ENCODE measurements at regions not wholly inside any gene's neighbourhood (a gene's known extent, or its start where the extent isn't known, plus 50 kb on each side); places are given as distances from the start of the nearest gene placed in this dataset.

DNA sequence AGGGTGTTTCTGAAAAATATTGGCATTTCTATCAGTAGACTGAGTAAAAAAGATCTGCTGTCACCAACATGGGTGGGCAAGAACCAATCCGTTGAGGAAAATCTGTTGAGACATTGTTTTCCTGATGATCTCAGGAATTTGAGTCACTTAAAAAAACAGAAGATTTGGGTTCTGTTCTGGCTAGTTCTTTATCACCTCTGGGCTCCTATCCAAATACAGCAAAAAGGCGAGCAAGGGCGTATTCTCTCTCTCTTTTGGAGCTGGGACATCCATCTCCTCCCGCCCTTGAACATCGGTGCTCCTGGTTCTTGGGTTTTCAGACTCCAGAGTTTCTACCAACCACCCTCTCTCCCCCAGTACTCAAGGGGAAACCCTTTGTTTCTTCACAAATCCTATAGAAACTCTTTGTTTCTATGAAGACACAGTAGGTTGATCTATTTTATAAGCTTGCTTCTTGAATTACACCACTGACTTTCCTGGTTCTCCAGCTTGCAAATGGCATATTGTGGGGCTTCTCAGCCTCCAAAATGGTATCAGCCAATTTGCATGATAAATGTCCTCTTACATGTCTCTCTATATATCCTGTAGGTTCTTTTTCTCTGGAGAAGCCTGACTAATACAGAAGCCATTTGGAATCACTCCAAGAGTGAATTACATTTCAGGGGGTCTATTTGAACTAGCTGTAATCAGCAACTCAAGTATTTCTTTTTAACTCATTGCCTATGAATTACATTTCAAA is 263.9 kb upstream of the TMTC1 start:
- no peaks in the 10 kb centered on the region for H3K4me1 ChIP-seq (ENCODE audit: control insufficient read depth in 4 of 4, insufficient read depth in 4 of 4, low read length in 3 of 4)
- H3K4me3 ChIP-seq (ENCODE audit: low read depth in 1 of 3, low read length in 3 of 3), result no peak overlapping the region
- H3K27me3 ChIP-seq (ENCODE audit: control insufficient read depth in 4 of 4, insufficient read depth in 4 of 4, low read length in 3 of 4), result no peaks in the 10 kb centered on the region
- H3K27ac ChIP-seq (ENCODE audit: low read depth in 1 of 2, low read length in 2 of 2), result no peak overlapping the region
- no peak overlapping the region for H3K9ac ChIP-seq (ENCODE audit: low read depth in 1 of 2, low read length in 2 of 2)
- 79% methylated on average over 5 of the region's 5 CpGs for WGBS
- no peak for DNase-seq (ENCODE audit: low spot score)
- H3K36me3 ChIP-seq (ENCODE audit: control insufficient read depth in 4 of 4, insufficient read depth in 3 of 4, low read depth in 1 of 4, low read length in 3 of 4), result no peaks in the 10 kb centered on the region
- H3K9me3 ChIP-seq (ENCODE audit: control insufficient read depth in 4 of 4, low read length in 3 of 4), result no peaks in the 10 kb centered on the region
- TF ChIP-seq JUND (IDR thresholded peaks at IDR 0.05), result no peak
- no peak for TF ChIP-seq YY1 (IDR thresholded peaks at IDR 0.05)
- no peak for TF ChIP-seq SP1 (IDR thresholded peaks at IDR 0.05)
- TF ChIP-seq, protein P1, sequence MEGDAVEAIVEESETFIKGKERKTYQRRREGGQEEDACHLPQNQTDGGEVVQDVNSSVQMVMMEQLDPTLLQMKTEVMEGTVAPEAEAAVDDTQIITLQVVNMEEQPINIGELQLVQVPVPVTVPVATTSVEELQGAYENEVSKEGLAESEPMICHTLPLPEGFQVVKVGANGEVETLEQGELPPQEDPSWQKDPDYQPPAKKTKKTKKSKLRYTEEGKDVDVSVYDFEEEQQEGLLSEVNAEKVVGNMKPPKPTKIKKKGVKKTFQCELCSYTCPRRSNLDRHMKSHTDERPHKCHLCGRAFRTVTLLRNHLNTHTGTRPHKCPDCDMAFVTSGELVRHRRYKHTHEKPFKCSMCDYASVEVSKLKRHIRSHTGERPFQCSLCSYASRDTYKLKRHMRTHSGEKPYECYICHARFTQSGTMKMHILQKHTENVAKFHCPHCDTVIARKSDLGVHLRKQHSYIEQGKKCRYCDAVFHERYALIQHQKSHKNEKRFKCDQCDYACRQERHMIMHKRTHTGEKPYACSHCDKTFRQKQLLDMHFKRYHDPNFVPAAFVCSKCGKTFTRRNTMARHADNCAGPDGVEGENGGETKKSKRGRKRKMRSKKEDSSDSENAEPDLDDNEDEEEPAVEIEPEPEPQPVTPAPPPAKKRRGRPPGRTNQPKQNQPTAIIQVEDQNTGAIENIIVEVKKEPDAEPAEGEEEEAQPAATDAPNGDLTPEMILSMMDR (IDR thresholded peaks at IDR 0.05; ENCODE audit: low read depth, low read length, missing input control), result no peak
- TF ChIP-seq, protein P2, sequence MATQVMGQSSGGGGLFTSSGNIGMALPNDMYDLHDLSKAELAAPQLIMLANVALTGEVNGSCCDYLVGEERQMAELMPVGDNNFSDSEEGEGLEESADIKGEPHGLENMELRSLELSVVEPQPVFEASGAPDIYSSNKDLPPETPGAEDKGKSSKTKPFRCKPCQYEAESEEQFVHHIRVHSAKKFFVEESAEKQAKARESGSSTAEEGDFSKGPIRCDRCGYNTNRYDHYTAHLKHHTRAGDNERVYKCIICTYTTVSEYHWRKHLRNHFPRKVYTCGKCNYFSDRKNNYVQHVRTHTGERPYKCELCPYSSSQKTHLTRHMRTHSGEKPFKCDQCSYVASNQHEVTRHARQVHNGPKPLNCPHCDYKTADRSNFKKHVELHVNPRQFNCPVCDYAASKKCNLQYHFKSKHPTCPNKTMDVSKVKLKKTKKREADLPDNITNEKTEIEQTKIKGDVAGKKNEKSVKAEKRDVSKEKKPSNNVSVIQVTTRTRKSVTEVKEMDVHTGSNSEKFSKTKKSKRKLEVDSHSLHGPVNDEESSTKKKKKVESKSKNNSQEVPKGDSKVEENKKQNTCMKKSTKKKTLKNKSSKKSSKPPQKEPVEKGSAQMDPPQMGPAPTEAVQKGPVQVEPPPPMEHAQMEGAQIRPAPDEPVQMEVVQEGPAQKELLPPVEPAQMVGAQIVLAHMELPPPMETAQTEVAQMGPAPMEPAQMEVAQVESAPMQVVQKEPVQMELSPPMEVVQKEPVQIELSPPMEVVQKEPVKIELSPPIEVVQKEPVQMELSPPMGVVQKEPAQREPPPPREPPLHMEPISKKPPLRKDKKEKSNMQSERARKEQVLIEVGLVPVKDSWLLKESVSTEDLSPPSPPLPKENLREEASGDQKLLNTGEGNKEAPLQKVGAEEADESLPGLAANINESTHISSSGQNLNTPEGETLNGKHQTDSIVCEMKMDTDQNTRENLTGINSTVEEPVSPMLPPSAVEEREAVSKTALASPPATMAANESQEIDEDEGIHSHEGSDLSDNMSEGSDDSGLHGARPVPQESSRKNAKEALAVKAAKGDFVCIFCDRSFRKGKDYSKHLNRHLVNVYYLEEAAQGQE (IDR thresholded peaks at IDR 0.05), result no peak
- no peak for TF ChIP-seq RXRA (IDR thresholded peaks at IDR 0.05)
- no peak for TF ChIP-seq FOXA1 (IDR thresholded peaks at IDR 0.05)
- no peak for TF ChIP-seq TAF1 (conservative IDR thresholded peaks at IDR 0.05)
- TF ChIP-seq, protein P3, sequence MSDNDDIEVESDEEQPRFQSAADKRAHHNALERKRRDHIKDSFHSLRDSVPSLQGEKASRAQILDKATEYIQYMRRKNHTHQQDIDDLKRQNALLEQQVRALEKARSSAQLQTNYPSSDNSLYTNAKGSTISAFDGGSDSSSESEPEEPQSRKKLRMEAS (IDR thresholded peaks at IDR 0.05), result no peak
- TF ChIP-seq FOXA2 (IDR thresholded peaks at IDR 0.05), result no peak
- TF ChIP-seq HNF4G (IDR thresholded peaks at IDR 0.05), result no peak
- TF ChIP-seq, protein P4, sequence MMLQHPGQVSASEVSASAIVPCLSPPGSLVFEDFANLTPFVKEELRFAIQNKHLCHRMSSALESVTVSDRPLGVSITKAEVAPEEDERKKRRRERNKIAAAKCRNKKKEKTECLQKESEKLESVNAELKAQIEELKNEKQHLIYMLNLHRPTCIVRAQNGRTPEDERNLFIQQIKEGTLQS (IDR thresholded peaks at IDR 0.05), result no peak
- no peak for TF ChIP-seq EGR1 (IDR thresholded peaks at IDR 0.05; ENCODE audit: low read depth in 2 of 2)
- TF ChIP-seq GABPA (IDR thresholded peaks at IDR 0.05 in 1 of 2, conservative IDR thresholded peaks at IDR 0.05 in 1 of 2), result no peak
- no peak for TF ChIP-seq NR2F2 (IDR thresholded peaks at IDR 0.05)
- TF ChIP-seq RAD21 (IDR thresholded peaks at IDR 0.05), result no peak

DNA sequence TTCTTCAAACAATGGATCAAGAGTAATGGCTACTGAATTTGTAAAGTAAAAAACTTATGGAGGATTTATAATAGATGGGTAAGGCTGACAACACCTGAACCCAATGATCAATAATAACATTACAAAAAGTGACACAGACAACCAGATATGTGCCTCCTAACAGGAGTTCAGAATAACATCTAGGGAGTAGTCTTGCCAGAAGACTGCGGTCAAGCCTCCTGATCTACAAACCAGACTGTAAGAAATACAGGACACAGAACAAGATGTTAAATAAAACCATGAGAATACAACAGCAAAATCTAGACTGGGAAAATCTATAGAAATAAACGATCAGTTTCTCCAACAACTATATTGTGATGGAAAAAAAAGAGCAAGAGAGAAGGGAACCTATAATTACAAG is 262.6 kb upstream of the TMTC1 start:
- H3K36me3 ChIP-seq (ENCODE audit: control insufficient read depth in 4 of 4, insufficient read depth in 3 of 4, low read depth in 1 of 4, low read length in 3 of 4), result no peaks in the 10 kb centered on the region
- WGBS, result 65% methylated on average over 2 of the region's 2 CpGs
- no peaks in the 10 kb centered on the region for H3K27me3 ChIP-seq (ENCODE audit: control insufficient read depth in 4 of 4, insufficient read depth in 4 of 4, low read length in 3 of 4)
- no peak overlapping the region for H3K9ac ChIP-seq (ENCODE audit: low read depth in 1 of 2, low read length in 2 of 2)
- DNase-seq (ENCODE audit: low spot score), result no peak
- no peak overlapping the region for H3K27ac ChIP-seq (ENCODE audit: low read depth in 1 of 2, low read length in 2 of 2)
- no peaks in the 10 kb centered on the region for H3K4me1 ChIP-seq (ENCODE audit: control insufficient read depth in 4 of 4, insufficient read depth in 4 of 4, low read length in 3 of 4)
- no peak overlapping the region for H3K4me3 ChIP-seq (ENCODE audit: low read depth in 1 of 3, low read length in 3 of 3)
- no peaks in the 10 kb centered on the region for H3K9me3 ChIP-seq (ENCODE audit: control insufficient read depth in 4 of 4, low read length in 3 of 4)
- TF ChIP-seq NR2F2 (IDR thresholded peaks at IDR 0.05) (no peak), SP1 (IDR thresholded peaks at IDR 0.05) (no peak), GABPA (IDR thresholded peaks at IDR 0.05 in 1 of 2, conservative IDR thresholded peaks at IDR 0.05 in 1 of 2) (no peak), YY1 (IDR thresholded peaks at IDR 0.05) (no peak), FOXA1 (IDR thresholded peaks at IDR 0.05) (no peak), JUND (IDR thresholded peaks at IDR 0.05) (no peak), FOXA2 (IDR thresholded peaks at IDR 0.05) (no peak)
- TF ChIP-seq, protein P1 (IDR thresholded peaks at IDR 0.05; ENCODE audit: low read depth, low read length, missing input control), result no peak
- TF ChIP-seq, protein P2 (IDR thresholded peaks at IDR 0.05), result no peak
- TF ChIP-seq, protein P5, sequence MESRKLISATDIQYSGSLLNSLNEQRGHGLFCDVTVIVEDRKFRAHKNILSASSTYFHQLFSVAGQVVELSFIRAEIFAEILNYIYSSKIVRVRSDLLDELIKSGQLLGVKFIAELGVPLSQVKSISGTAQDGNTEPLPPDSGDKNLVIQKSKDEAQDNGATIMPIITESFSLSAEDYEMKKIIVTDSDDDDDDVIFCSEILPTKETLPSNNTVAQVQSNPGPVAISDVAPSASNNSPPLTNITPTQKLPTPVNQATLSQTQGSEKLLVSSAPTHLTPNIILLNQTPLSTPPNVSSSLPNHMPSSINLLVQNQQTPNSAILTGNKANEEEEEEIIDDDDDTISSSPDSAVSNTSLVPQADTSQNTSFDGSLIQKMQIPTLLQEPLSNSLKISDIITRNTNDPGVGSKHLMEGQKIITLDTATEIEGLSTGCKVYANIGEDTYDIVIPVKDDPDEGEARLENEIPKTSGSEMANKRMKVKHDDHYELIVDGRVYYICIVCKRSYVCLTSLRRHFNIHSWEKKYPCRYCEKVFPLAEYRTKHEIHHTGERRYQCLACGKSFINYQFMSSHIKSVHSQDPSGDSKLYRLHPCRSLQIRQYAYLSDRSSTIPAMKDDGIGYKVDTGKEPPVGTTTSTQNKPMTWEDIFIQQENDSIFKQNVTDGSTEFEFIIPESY (IDR thresholded peaks at IDR 0.05), result no peak
